Large intestine (tissue), 3 donors: ENCODE measurements at regions not wholly inside any gene's neighbourhood (a gene's known extent, or its start where the extent isn't known, plus 50 kb on each side); places are given as distances from the start of the nearest gene placed in this dataset.

Experiments
- DNase-seq, 2 donors: peaks; one replicate each; pipeline versions ENCODE4 v3.0.0 to v3.0.0-alpha.2; 2013
- H3K27ac ChIP-seq: one replicate; pipeline ENCODE4 v1.5.1; 2013; ENCODE audit warnings: low read length
- H3K27me3 ChIP-seq: 2 replicates; pipeline ENCODE4 v1.6.1; 2013; ENCODE audit warnings: low read length; ENCODE audit not compliant: control insufficient read depth, insufficient read depth
- H3K36me3 ChIP-seq: 2 replicates; pipeline ENCODE4 v1.6.1; 2013; ENCODE audit warnings: low read length; ENCODE audit not compliant: control insufficient read depth, insufficient read depth
- H3K4me1 ChIP-seq: one replicate; pipeline ENCODE4 v1.6.1; 2013; ENCODE audit warnings: low read length; ENCODE audit not compliant: control insufficient read depth, insufficient read depth
- H3K4me3 ChIP-seq: one replicate; pipeline ENCODE4 v1.5.1; 2013; ENCODE audit warnings: low read length
- H3K9me3 ChIP-seq: one replicate; pipeline ENCODE4 v1.6.1; 2013; ENCODE audit warnings: mild to moderate bottlenecking, low read depth, low read length, moderate library complexity; ENCODE audit not compliant: control insufficient read depth
- WGBS: methylation state at CpG from one replicate; pipeline ENCODE4 v1.1.5; 2013; ENCODE audit warnings: low lambda C conversion rate; ENCODE audit not compliant: insufficient coverage; 5-methylcytosine and 5-hydroxymethylcytosine counted together

- no CpG with 5 or more reads among the region's 2 CpGs for WGBS
- Histone ChIP-seq H3K4me3 (no peak overlapping the region), H3K27me3 (peaks cover 3% of the 10 kb centered on the region), H3K27ac (no peak overlapping the region), H3K4me1 (no peaks in the 10 kb centered on the region), H3K9me3 (no peaks in the 10 kb centered on the region), H3K36me3 (no peaks in the 10 kb centered on the region)
- no peak for DNase-seq
These were observed 101.2 kb downstream of the SCP2D1 start for GRCh38 chr20:18914796-18915195.

GRCh38 chr20:18916886-18917750 is 103.5 kb downstream of the SCP2D1 start:
- WGBS, result 57% methylated on average over 1 of the region's 6 CpGs
- Histone ChIP-seq H3K36me3 (no peaks in the 10 kb centered on the region), H3K9me3 (no peaks in the 10 kb centered on the region), H3K27ac (no peak overlapping the region), H3K27me3 (peaks cover 3% of the 10 kb centered on the region), H3K4me1 (no peaks in the 10 kb centered on the region), H3K4me3 (no peak overlapping the region)
- no peak for DNase-seq

- Histone ChIP-seq H3K36me3 (no peaks in the 10 kb centered on the region), H3K27ac (no peak overlapping the region)
- WGBS, result no CpG with 5 or more reads among the region's 3 CpGs
These were observed 106.4 kb downstream of the SCP2D1 start for GRCh38 chr20:18919996-18920395.

GRCh38 chr20:18921291-18921690 is 107.7 kb downstream of the SCP2D1 start:
- 100% methylated on average over 1 of the region's 3 CpGs for WGBS
- no peaks in the 10 kb centered on the region for H3K36me3 ChIP-seq
- DNase-seq, result no peak
- H3K27me3 ChIP-seq, result peaks cover 3% of the 10 kb centered on the region
- H3K27ac ChIP-seq, result no peak overlapping the region
- H3K4me1 ChIP-seq, result no peaks in the 10 kb centered on the region
- no peaks in the 10 kb centered on the region for H3K9me3 ChIP-seq
- no peak overlapping the region for H3K4me3 ChIP-seq

More at GRCh38 chr20:18919996-18920395, 106.4 kb downstream of the SCP2D1 start:
- H3K4me3 ChIP-seq, result no peak overlapping the region
- H3K4me1 ChIP-seq, result no peaks in the 10 kb centered on the region
- DNase-seq, result no peak
- no peaks in the 10 kb centered on the region for H3K9me3 ChIP-seq
- peaks cover 3% of the 10 kb centered on the region for H3K27me3 ChIP-seq

- H3K4me1 ChIP-seq, result no peaks in the 10 kb centered on the region
- no peak for DNase-seq
- no CpG with 5 or more reads among the region's 3 CpGs for WGBS
- H3K36me3 ChIP-seq, result no peaks in the 10 kb centered on the region
- H3K9me3 ChIP-seq, result no peaks in the 10 kb centered on the region
- peaks cover 3% of the 10 kb centered on the region for H3K27me3 ChIP-seq
- no peak overlapping the region for H3K4me3 ChIP-seq
- H3K27ac ChIP-seq, result no peak overlapping the region
These were observed 108.7 kb downstream of the SCP2D1 start for GRCh38 chr20:18922251-18922650.

GRCh38 chr20:18922898-18923297 is 109.3 kb downstream of the SCP2D1 start:
- Histone ChIP-seq H3K4me3 (no peak overlapping the region), H3K27me3 (no peaks in the 10 kb centered on the region), H3K4me1 (no peaks in the 10 kb centered on the region), H3K27ac (no peak overlapping the region), H3K36me3 (no peaks in the 10 kb centered on the region), H3K9me3 (no peaks in the 10 kb centered on the region)
- WGBS, result 100% methylated on average over 1 of the region's 2 CpGs
- no peak for DNase-seq

- Histone ChIP-seq H3K4me3 (no peak overlapping the region), H3K27me3 (no peaks in the 10 kb centered on the region), H3K9me3 (no peaks in the 10 kb centered on the region), H3K4me1 (no peaks in the 10 kb centered on the region), H3K27ac (no peak overlapping the region), H3K36me3 (no peaks in the 10 kb centered on the region)
- DNase-seq, result no peak
These were observed 113.4 kb downstream of the SCP2D1 start for GRCh38 chr20:18926965-18927364.

GRCh38 chr20:18928626-18929025 is 115.0 kb downstream of the SCP2D1 start:
- Histone ChIP-seq H3K9me3 (no peaks in the 10 kb centered on the region), H3K4me1 (no peaks in the 10 kb centered on the region), H3K36me3 (no peaks in the 10 kb centered on the region), H3K4me3 (no peak overlapping the region), H3K27ac (no peak overlapping the region), H3K27me3 (no peaks in the 10 kb centered on the region)
- DNase-seq, result no peak

- Histone ChIP-seq H3K4me1 (no peaks in the 10 kb centered on the region), H3K27ac (no peak overlapping the region), H3K9me3 (no peaks in the 10 kb centered on the region), H3K36me3 (no peaks in the 10 kb centered on the region), H3K27me3 (no peaks in the 10 kb centered on the region), H3K4me3 (no peak overlapping the region)
- DNase-seq, result no peak
- WGBS, result 80% methylated on average over 1 of the region's 1 CpG
These were observed 116.2 kb downstream of the SCP2D1 start for GRCh38 chr20:18929800-18930199.

GRCh38 chr20:18943542-18943941 is 130.0 kb downstream of the SCP2D1 start:
- H3K4me3 ChIP-seq, result no peak overlapping the region
- no CpG with 5 or more reads among the region's 4 CpGs for WGBS
- DNase-seq, result no peak
- no peaks in the 10 kb centered on the region for H3K9me3 ChIP-seq
- no peaks in the 10 kb centered on the region for H3K36me3 ChIP-seq
- no peaks in the 10 kb centered on the region for H3K4me1 ChIP-seq
- no peak overlapping the region for H3K27ac ChIP-seq
- H3K27me3 ChIP-seq, result no peaks in the 10 kb centered on the region

- Histone ChIP-seq H3K27ac (no peak overlapping the region), H3K4me3 (no peak overlapping the region), H3K27me3 (no peaks in the 10 kb centered on the region), H3K4me1 (no peaks in the 10 kb centered on the region), H3K36me3 (no peaks in the 10 kb centered on the region), H3K9me3 (no peaks in the 10 kb centered on the region)
- DNase-seq, result no peak
- no CpG with 5 or more reads among the region's 4 CpGs for WGBS
These were observed 143.3 kb downstream of the SCP2D1 start for GRCh38 chr20:18956890-18957289.
